ENCODE measurements at regions not wholly inside any gene's neighbourhood (a gene's known extent, or its start where the extent isn't known, plus 50 kb on each side); places are given as distances from the start of the nearest gene placed in this dataset.

GRCh38 chr10:130339911-130340310 is 203.7 kb downstream of the GLRX3 start:
- H3K27ac ChIP-seq, result no peak overlapping the region
- H3K4me1 ChIP-seq, result no peaks in the 10 kb centered on the region
- no peaks in the 10 kb centered on the region for H3K9me3 ChIP-seq
- no peak overlapping the region for H3K4me3 ChIP-seq
- DNase-seq, result no peak
- H3K36me3 ChIP-seq, result no peaks in the 10 kb centered on the region
- TF ChIP-seq POLR2A (IDR thresholded peaks at IDR 0.05), result no peak
- TF ChIP-seq CTCF (IDR thresholded peaks at IDR 0.05), result no peak
- H3K27me3 ChIP-seq, result no peaks in the 10 kb centered on the region

- no peaks in the 10 kb centered on the region for H3K27me3 ChIP-seq
- DNase-seq, result no peak
- no peak overlapping the region for H3K4me3 ChIP-seq
- H3K36me3 ChIP-seq, result no peaks in the 10 kb centered on the region
- H3K27ac ChIP-seq, result no peak overlapping the region
- H3K4me1 ChIP-seq, result no peaks in the 10 kb centered on the region
- no peaks in the 10 kb centered on the region for H3K9me3 ChIP-seq
- TF ChIP-seq CTCF (IDR thresholded peaks at IDR 0.05) (no peak), POLR2A (IDR thresholded peaks at IDR 0.05) (no peak)
Observed at GRCh38 chr10:130340816-130341215, 204.6 kb downstream of the GLRX3 start.

GRCh38 chr10:130341356-130341755 is 205.2 kb downstream of the GLRX3 start:
- Histone ChIP-seq H3K4me1 (no peaks in the 10 kb centered on the region), H3K27ac (no peak overlapping the region), H3K9me3 (no peaks in the 10 kb centered on the region), H3K36me3 (no peaks in the 10 kb centered on the region), H3K27me3 (no peaks in the 10 kb centered on the region), H3K4me3 (no peak overlapping the region)
- no peak for TF ChIP-seq POLR2A (IDR thresholded peaks at IDR 0.05)
- peak in 2 of 6 experiments; percentile 16 to 40 for TF ChIP-seq CTCF (IDR thresholded peaks at IDR 0.05)
- DNase-seq, result no peak

GRCh38 chr10:130345728-130346127 is 209.5 kb downstream of the GLRX3 start:
- TF ChIP-seq CTCF (IDR thresholded peaks at IDR 0.05) (no peak), POLR2A (IDR thresholded peaks at IDR 0.05) (no peak)
- H3K27me3 ChIP-seq, result no peaks in the 10 kb centered on the region
- H3K4me1 ChIP-seq, result no peaks in the 10 kb centered on the region
- H3K9me3 ChIP-seq, result no peaks in the 10 kb centered on the region
- no peak for DNase-seq
- H3K36me3 ChIP-seq, result no peaks in the 10 kb centered on the region
- no peak overlapping the region for H3K27ac ChIP-seq
- H3K4me3 ChIP-seq, result no peak overlapping the region

GRCh38 chr10:130350996-130351395 is 214.8 kb downstream of the GLRX3 start:
- no peaks in the 10 kb centered on the region for H3K36me3 ChIP-seq
- no peaks in the 10 kb centered on the region for H3K27me3 ChIP-seq
- H3K9me3 ChIP-seq, result no peaks in the 10 kb centered on the region
- peak in 1 of 3 donors; percentile 17 for DNase-seq
- no peak overlapping the region for H3K27ac ChIP-seq
- no peak for TF ChIP-seq CTCF (IDR thresholded peaks at IDR 0.05)
- no peak for TF ChIP-seq POLR2A (IDR thresholded peaks at IDR 0.05)
- no peaks in the 10 kb centered on the region for H3K4me1 ChIP-seq
- no peak overlapping the region for H3K4me3 ChIP-seq

All from Peyer's patch (tissue), 4 donors.